H1 (cell line): ENCODE measurements at regions not wholly inside any gene's neighbourhood (a gene's known extent, or its start where the extent isn't known, plus 50 kb on each side); places are given as distances from the start of the nearest gene placed in this dataset.

Source experiments
- BACH1 ChIP-seq: IDR thresholded peaks from 2 replicates; pipeline ENCODE4 v1.6.1; 2012; ENCODE audit warnings: low read length, improper control_type of control experiment
- BCL11A ChIP-seq, 2 experiments: IDR thresholded peaks; one replicate each; pipeline ENCODE4 v1.6.1; 2011; ENCODE audit warnings: low read depth in 2 of 2, low read length in 2 of 2, mild to moderate bottlenecking in 2 of 2
- CBX5 ChIP-seq: fragments of 300-800, 300-1000 bp; sonication (generic); IDR thresholded peaks from 2 replicates; pipeline ENCODE4 v1.7.1; 2016; ENCODE audit warnings: antibody characterized with exemption, low read length, low read depth
- CHD1 ChIP-seq: IDR thresholded peaks from 2 replicates; pipeline ENCODE4 v1.6.1; 2012; ENCODE audit warnings: low read depth, low read length, improper control_type of control experiment
- CHD2 ChIP-seq: IDR thresholded peaks from 2 replicates; pipeline ENCODE4 v1.6.1; 2012; ENCODE audit warnings: low read length, improper control_type of control experiment
- CREB1 ChIP-seq: IDR thresholded peaks from 2 replicates; pipeline ENCODE4 v1.6.1; 2012; ENCODE audit warnings: inconsistent platforms
- CTBP2 ChIP-seq: IDR thresholded peaks from 2 replicates; pipeline ENCODE4 v1.7.0; 2011; ENCODE audit warnings: borderline replicate concordance, mild to moderate bottlenecking, moderate library complexity, mixed read lengths, low read length; ENCODE audit not compliant: insufficient read depth, insufficient read length
- KDM4A ChIP-seq: IDR thresholded peaks from one replicate; pipeline ENCODE4 v1.7.1; 2012; ENCODE audit warnings: low read depth, mild to moderate bottlenecking, moderate library complexity, low read length, inconsistent platforms; ENCODE audit not compliant: severe bottlenecking
- MAX ChIP-seq: IDR thresholded peaks from 2 replicates; pipeline ENCODE4 v1.6.1; 2012; ENCODE audit warnings: inconsistent platforms
- NANOG ChIP-seq: IDR thresholded peaks from 2 replicates; pipeline ENCODE4 v1.6.1; 2011; ENCODE audit warnings: low read length, low read depth, mild to moderate bottlenecking, inconsistent platforms; ENCODE audit not compliant: insufficient read depth, poor library complexity, severe bottlenecking
- PHF8 ChIP-seq: fragments of 200-600 bp; sonication (generic); conservative IDR thresholded peaks from 2 replicates; pipeline ENCODE4 v1.7.1; 2012; ENCODE audit warnings: low read depth, mild to moderate bottlenecking, inconsistent platforms, low read length, moderate library complexity
- RFX5 ChIP-seq: IDR thresholded peaks from 2 replicates; pipeline ENCODE4 v1.6.1; 2011; ENCODE audit warnings: low read depth, low read length, improper control_type of control experiment, borderline replicate concordance
- SIRT6 ChIP-seq: IDR thresholded peaks from one replicate; pipeline ENCODE4 v1.7.1; 2012; ENCODE audit warnings: low read length, inconsistent platforms
- SIX5 ChIP-seq: IDR thresholded peaks from 2 replicates; pipeline ENCODE4 v1.6.1; 2011; ENCODE audit warnings: mild to moderate bottlenecking, low read depth, low read length
- SP1 ChIP-seq: IDR thresholded peaks from 2 replicates; pipeline ENCODE4 v1.6.1; 2011; ENCODE audit warnings: low read depth, low read length
- SP2 ChIP-seq: IDR thresholded peaks from 2 replicates; pipeline ENCODE4 v1.6.1; 2012; ENCODE audit warnings: mild to moderate bottlenecking, low read length, inconsistent platforms
- SP4 ChIP-seq: IDR thresholded peaks from 2 replicates; pipeline ENCODE4 v1.6.1; 2012; ENCODE audit warnings: low read length, inconsistent platforms
- SUZ12 ChIP-seq: fragments of 200-600 bp; sonication (generic); IDR thresholded peaks from 2 replicates; pipeline ENCODE4 v1.6.1; 2012; ENCODE audit warnings: mild to moderate bottlenecking, inconsistent platforms, low read length, moderate library complexity, mixed read lengths
- TAF1 ChIP-seq: IDR thresholded peaks from 2 replicates; pipeline ENCODE4 v1.6.1; 2011; ENCODE audit warnings: mild to moderate bottlenecking, low read depth, low read length
- USF2 ChIP-seq: IDR thresholded peaks from 2 replicates; pipeline ENCODE4 v1.6.1; 2011; ENCODE audit warnings: low read length, improper control_type of control experiment
- YY1 ChIP-seq: IDR thresholded peaks from 2 replicates; pipeline ENCODE4 v1.6.1; 2011; ENCODE audit warnings: low read depth, mild to moderate bottlenecking, low read length
- ZNF274 ChIP-seq: IDR thresholded peaks from 2 replicates; pipeline ENCODE4 v1.7.0; 2012; ENCODE audit warnings: low read length, borderline replicate concordance; ENCODE audit errors: extremely low read depth

- TF ChIP-seq CTBP2 (no peak), SP2 (no peak), USF2 (no peak), BCL11A (IDR thresholded peaks at IDR 0.05; ENCODE audit: low read depth in 2 of 2, low read length in 2 of 2) (no peak), SP1 (peak; percentile 53; the same call in 1 of the 2 replicates), SP4 (no peak), CREB1 (no peak), RFX5 (no peak), BACH1 (no peak), ZNF274 (no peak), PHF8 (no peak), YY1 (no peak), SIRT6 (no peak), SIX5 (no peak), TAF1 (no peak), CHD2 (no peak), MAX (peak; percentile 54), KDM4A (no peak), SUZ12 (no peak), CBX5 (no peak), NANOG (no peak), CHD1 (no peak)
Measured at GRCh38 chr11:45371251-45372115, 85.3 kb upstream of the SYT13 start (continued).
